ENCODE measurements at regions not wholly inside any gene's neighbourhood (a gene's known extent, or its start where the extent isn't known, plus 50 kb on each side); places are given as distances from the start of the nearest gene placed in this dataset.

DNA sequence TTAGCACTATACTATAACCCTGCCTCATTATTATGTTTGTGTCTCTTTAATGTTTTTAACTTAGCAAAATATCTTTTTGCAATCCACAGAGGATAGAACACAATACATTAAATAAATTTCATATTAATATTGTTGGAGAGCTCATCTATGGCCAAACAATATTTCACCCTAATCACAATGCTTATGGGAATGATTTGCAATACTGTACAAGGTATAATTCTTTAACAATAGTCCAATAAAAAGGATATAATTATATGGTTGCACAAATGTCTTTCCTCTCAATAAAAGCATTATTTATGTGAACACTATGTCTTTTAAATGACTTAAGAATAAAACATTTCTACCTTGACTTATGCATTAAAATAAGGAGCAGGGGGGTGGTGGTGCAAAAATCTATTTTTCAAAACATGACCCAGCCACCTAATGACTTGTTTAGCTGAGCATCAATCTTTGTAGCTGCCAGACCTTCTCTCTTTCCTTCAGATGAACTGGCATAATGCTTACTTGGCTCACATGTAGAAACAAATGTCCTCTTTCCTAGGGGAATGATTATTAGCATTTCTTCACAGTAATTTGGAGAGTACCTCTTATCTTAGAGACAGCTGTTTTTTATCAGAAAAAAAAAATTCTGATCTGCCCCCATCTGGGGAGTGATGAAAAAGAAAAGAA, 1933.6 kb upstream of the LRRTM1 start:
- no peaks in the 10 kb centered on the region for H3K27me3 ChIP-seq (ENCODE audit: control insufficient read depth, insufficient read depth, low read length)
- no peaks in the 10 kb centered on the region for H3K36me3 ChIP-seq (ENCODE audit: control insufficient read depth, insufficient read depth, low read length)
- H3K4me1 ChIP-seq (ENCODE audit: control insufficient read depth, insufficient read depth, low read length) = no peaks in the 10 kb centered on the region
- DNase-seq (ENCODE audit: low read depth in 4 of 6, low spot score in 6 of 6) = peak in 1 of 6 donors; percentile 49
- H3K27ac ChIP-seq (ENCODE audit: low read depth, low read length) = no peak overlapping the region
- H3K4me3 ChIP-seq (ENCODE audit: low read depth, low read length) = no peak overlapping the region
- H3K9me3 ChIP-seq (ENCODE audit: control insufficient read depth, insufficient read depth, low read length) = no peaks in the 10 kb centered on the region

DNA sequence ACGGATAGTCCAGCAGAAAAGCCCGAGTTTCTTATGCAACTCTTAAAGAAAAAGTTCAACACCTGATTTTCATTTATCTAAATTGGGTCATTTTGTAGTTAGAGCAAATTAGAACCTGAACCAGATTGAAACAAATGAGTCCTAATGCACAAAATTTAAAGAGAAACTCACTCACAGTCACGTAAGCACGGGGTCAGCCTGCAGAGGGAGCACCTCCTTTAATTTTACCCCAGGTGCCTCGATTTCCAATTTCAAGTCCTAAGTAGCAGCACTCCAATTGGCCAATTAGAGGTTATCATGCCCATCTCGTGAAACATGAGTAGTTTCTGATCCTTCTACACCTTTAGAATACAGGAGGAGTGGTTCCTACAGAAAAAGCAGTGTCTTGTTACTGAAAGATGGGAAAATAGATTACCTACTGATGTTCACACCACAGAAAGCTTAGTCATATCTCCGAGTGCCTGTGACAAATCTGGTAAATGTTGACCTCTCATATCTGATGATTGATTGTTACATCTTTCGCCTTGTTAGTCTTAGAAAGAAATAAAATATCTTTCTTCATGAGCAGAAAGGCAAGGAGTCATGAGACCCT, 1929.8 kb upstream of the LRRTM1 start:
- no peaks in the 10 kb centered on the region for H3K27me3 ChIP-seq (ENCODE audit: control insufficient read depth, insufficient read depth, low read length)
- no peaks in the 10 kb centered on the region for H3K9me3 ChIP-seq (ENCODE audit: control insufficient read depth, insufficient read depth, low read length)
- no peaks in the 10 kb centered on the region for H3K4me1 ChIP-seq (ENCODE audit: control insufficient read depth, insufficient read depth, low read length)
- no peaks in the 10 kb centered on the region for H3K36me3 ChIP-seq (ENCODE audit: control insufficient read depth, insufficient read depth, low read length)
- no CpG with 5 or more reads among the region's 8 CpGs for WGBS (ENCODE audit: insufficient coverage)
- H3K4me3 ChIP-seq (ENCODE audit: low read depth, low read length) = no peak overlapping the region
- H3K27ac ChIP-seq (ENCODE audit: low read depth, low read length) = no peak overlapping the region
- no peak for DNase-seq (ENCODE audit: low read depth in 4 of 6, low spot score in 6 of 6)

DNA sequence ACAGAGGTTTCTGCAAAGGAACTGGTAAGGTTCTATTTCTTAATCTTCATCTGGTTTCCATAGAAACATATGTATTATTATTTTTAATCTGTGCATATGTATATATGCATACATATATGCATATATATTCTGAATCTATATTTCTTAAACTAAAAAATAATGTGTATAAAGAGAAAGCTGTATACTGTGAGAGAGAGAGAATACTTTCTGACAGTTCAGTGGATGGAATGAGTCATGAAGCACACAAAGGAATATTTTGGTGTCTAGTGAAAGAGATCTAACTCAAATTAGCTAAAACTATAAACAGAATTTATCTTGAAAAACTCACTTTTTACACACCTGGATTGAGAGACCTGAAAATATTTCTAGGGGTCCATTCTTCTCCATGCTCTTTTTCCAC, 1929.3 kb upstream of the LRRTM1 start:
- no peak for DNase-seq (ENCODE audit: low read depth in 4 of 6, low spot score in 6 of 6)
- no peaks in the 10 kb centered on the region for H3K27me3 ChIP-seq (ENCODE audit: control insufficient read depth, insufficient read depth, low read length)
- no peak overlapping the region for H3K27ac ChIP-seq (ENCODE audit: low read depth, low read length)
- H3K4me1 ChIP-seq (ENCODE audit: control insufficient read depth, insufficient read depth, low read length) = no peaks in the 10 kb centered on the region
- no peaks in the 10 kb centered on the region for H3K9me3 ChIP-seq (ENCODE audit: control insufficient read depth, insufficient read depth, low read length)
- H3K36me3 ChIP-seq (ENCODE audit: control insufficient read depth, insufficient read depth, low read length) = no peaks in the 10 kb centered on the region
- H3K4me3 ChIP-seq (ENCODE audit: low read depth, low read length) = no peak overlapping the region

DNA sequence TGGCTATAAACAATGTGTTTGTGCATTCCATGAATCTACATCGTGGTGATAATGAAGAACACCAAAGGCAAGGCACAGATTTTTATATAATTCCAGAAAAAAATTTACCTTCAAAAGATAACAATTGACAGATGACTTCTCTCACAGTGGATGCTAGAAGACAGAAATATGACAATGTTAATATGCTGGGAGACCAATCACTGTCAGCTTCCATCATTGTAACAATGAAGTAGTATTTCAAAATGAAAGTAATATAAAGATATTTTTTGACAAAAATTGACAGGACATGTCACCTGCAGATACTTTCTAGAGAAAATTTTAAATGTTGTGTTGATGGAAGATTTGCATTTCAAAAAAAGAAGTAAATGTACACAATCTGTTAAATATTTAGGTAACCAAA, 1925.9 kb upstream of the LRRTM1 start:
- Histone ChIP-seq H3K27ac (ENCODE audit: low read depth, low read length) (no peak overlapping the region), H3K9me3 (ENCODE audit: control insufficient read depth, insufficient read depth, low read length) (no peaks in the 10 kb centered on the region), H3K27me3 (ENCODE audit: control insufficient read depth, insufficient read depth, low read length) (no peaks in the 10 kb centered on the region), H3K36me3 (ENCODE audit: control insufficient read depth, insufficient read depth, low read length) (no peaks in the 10 kb centered on the region), H3K4me1 (ENCODE audit: control insufficient read depth, insufficient read depth, low read length) (no peaks in the 10 kb centered on the region), H3K4me3 (ENCODE audit: low read depth, low read length) (no peak overlapping the region)
- no peak for DNase-seq (ENCODE audit: low read depth in 4 of 6, low spot score in 6 of 6)
- no CpG with 5 or more reads among the region's 1 CpG for WGBS (ENCODE audit: insufficient coverage)

DNA sequence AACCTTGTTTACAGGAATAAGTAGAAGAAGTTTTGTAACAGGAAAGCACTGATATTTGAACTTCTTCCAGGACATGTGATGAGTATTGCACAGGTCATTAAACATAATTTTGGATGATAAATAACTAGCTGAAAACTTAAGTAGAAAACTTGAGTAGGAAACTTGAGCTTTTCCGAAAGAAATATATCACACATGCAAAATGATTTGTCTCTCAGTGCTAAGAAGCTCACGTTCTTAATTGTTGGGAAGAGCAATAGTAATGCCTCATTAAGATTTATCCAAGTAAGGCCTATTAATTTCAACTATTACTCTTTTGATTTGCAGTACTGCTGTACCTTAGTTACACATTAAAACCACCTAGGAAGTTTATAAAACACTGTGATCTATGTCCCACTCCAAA, 1921.9 kb upstream of the LRRTM1 start:
- Histone ChIP-seq H3K4me1 (ENCODE audit: control insufficient read depth, insufficient read depth, low read length) (no peaks in the 10 kb centered on the region), H3K4me3 (ENCODE audit: low read depth, low read length) (no peak overlapping the region), H3K27ac (ENCODE audit: low read depth, low read length) (no peak overlapping the region), H3K36me3 (ENCODE audit: control insufficient read depth, insufficient read depth, low read length) (no peaks in the 10 kb centered on the region), H3K27me3 (ENCODE audit: control insufficient read depth, insufficient read depth, low read length) (no peaks in the 10 kb centered on the region), H3K9me3 (ENCODE audit: control insufficient read depth, insufficient read depth, low read length) (peaks cover 3% of the 10 kb centered on the region)
- no peak for DNase-seq (ENCODE audit: low read depth in 4 of 6, low spot score in 6 of 6)
- WGBS (ENCODE audit: insufficient coverage) = no CpG with 5 or more reads among the region's 2 CpGs

DNA sequence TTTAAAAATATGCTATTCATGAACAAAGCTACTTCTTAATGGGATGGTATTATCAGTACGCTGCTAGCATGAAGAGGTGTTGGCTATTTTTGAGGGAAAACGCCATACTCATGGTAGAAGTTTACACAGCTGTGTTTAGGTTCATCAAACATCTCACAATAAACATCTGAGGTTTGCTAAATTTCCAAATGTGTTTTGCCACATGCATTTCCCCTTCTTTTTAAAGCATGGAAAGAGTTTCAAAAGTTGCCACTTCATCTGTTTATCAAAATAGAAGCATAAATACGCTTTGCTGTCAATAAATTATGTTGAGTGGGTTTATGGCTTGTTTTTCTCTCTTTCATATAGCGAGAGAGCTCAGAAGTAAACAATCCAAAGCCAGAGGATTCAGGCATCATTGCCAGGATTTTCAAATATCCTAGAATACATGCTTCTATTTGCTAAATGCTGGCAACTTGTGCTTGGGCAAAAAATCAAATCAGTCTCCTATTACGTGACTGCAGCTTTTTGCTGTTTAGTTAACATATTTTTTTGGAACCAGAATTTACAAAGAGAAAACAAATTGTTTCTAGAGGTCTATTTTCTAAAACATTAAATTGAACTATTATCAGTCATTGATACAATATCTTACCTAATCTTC, 1919.9 kb upstream of the LRRTM1 start:
- no peak overlapping the region for H3K4me3 ChIP-seq (ENCODE audit: low read depth, low read length)
- no peaks in the 10 kb centered on the region for H3K27me3 ChIP-seq (ENCODE audit: control insufficient read depth, insufficient read depth, low read length)
- no peaks in the 10 kb centered on the region for H3K4me1 ChIP-seq (ENCODE audit: control insufficient read depth, insufficient read depth, low read length)
- no peaks in the 10 kb centered on the region for H3K36me3 ChIP-seq (ENCODE audit: control insufficient read depth, insufficient read depth, low read length)
- peaks cover 3% of the 10 kb centered on the region for H3K9me3 ChIP-seq (ENCODE audit: control insufficient read depth, insufficient read depth, low read length)
- peak in 1 of 6 donors; percentile 4 for DNase-seq (ENCODE audit: low read depth in 4 of 6, low spot score in 6 of 6)
- no CpG with 5 or more reads among the region's 5 CpGs for WGBS (ENCODE audit: insufficient coverage)
- H3K27ac ChIP-seq (ENCODE audit: low read depth, low read length) = no peak overlapping the region

DNA sequence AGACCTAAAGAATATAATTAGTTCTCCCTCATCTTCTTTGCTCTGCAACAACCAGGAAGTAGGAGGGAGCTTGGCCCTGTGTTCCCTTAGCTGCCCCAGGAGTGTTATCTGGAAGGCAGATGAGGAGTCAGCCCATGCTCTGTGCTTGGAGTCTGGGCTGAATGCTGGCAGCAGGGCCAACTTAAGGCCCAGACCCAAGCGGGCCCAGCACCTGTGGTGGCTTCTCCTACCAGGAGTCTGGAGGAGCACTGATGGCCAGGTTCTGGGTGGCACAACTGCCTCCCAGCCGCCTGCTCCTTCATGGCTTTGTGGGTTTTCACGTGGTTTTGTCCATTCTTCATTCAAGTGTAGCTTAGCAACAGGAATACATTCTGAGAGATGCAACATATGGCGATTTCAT, 1910.7 kb upstream of the LRRTM1 start:
- Histone ChIP-seq H3K27me3 (ENCODE audit: control insufficient read depth, insufficient read depth, low read length) (no peaks in the 10 kb centered on the region), H3K27ac (ENCODE audit: low read depth, low read length) (no peak overlapping the region), H3K4me1 (ENCODE audit: control insufficient read depth, insufficient read depth, low read length) (no peaks in the 10 kb centered on the region), H3K9me3 (ENCODE audit: control insufficient read depth, insufficient read depth, low read length) (peaks cover 4% of the 10 kb centered on the region), H3K36me3 (ENCODE audit: control insufficient read depth, insufficient read depth, low read length) (no peaks in the 10 kb centered on the region), H3K4me3 (ENCODE audit: low read depth, low read length) (no peak overlapping the region)
- 54% methylated on average over 2 of the region's 4 CpGs for WGBS (ENCODE audit: insufficient coverage)
- no peak for DNase-seq (ENCODE audit: low read depth in 4 of 6, low spot score in 6 of 6)

DNA sequence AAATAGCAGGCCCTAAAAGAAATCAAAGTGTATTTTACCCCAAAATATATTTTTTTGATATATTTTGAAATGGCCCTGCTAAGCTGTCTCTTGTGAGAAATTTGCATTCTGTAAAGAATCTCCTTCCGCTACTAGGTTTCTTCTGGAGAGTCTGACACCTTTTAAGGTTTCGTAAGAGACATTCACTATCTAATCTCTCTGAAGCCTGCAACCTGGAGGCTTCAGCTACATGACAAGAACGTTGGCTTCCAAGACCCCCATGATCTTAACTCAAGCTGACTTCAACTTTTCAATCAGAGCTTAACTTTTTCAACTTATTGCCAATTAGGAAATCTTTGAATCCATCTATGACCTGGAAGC, 1894.9 kb upstream of the LRRTM1 start:
- Histone ChIP-seq H3K9me3 (ENCODE audit: control insufficient read depth, insufficient read depth, low read length) (no peaks in the 10 kb centered on the region), H3K27ac (ENCODE audit: low read depth, low read length) (no peak overlapping the region), H3K27me3 (ENCODE audit: control insufficient read depth, insufficient read depth, low read length) (no peaks in the 10 kb centered on the region), H3K4me3 (ENCODE audit: low read depth, low read length) (no peak overlapping the region), H3K4me1 (ENCODE audit: control insufficient read depth, insufficient read depth, low read length) (no peaks in the 10 kb centered on the region), H3K36me3 (ENCODE audit: control insufficient read depth, insufficient read depth, low read length) (no peaks in the 10 kb centered on the region)
- DNase-seq (ENCODE audit: low read depth in 4 of 6, low spot score in 6 of 6) = no peak
- WGBS (ENCODE audit: insufficient coverage) = 88% methylated on average over 2 of the region's 3 CpGs

DNA sequence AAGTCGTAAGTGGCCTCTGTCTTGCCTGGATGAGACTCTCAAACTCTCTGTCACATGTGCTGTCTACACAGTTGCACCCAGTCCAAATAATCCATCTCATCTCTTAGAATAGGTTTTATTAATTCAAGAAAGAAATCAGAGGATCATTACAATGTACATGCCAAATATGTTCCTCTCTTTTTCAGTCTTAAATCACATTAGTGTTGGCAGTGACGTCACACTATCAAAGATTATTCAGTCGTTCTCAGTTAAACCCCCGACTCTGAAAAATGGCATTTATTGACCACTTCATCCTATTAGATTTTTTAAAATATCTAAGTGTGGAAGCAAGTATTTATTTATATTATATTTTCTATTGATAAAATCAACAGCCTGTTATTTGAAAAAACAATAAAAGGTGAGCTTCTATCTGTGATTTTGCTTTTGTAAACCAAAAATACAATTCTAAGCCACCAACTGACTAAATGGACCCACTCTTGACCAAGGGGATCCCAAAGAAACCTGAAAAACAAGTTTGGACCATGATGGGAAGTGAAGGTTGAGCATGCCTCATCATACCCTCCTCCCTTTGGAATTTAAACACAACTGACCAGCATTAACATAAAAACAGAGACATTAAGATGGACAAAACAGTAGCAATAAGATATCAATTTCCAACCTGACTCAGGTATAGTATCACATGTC, 1894.4 kb upstream of the LRRTM1 start:
- H3K4me1 ChIP-seq (ENCODE audit: control insufficient read depth, insufficient read depth, low read length) = no peaks in the 10 kb centered on the region
- H3K9me3 ChIP-seq (ENCODE audit: control insufficient read depth, insufficient read depth, low read length) = no peaks in the 10 kb centered on the region
- no peaks in the 10 kb centered on the region for H3K27me3 ChIP-seq (ENCODE audit: control insufficient read depth, insufficient read depth, low read length)
- no peak overlapping the region for H3K4me3 ChIP-seq (ENCODE audit: low read depth, low read length)
- H3K27ac ChIP-seq (ENCODE audit: low read depth, low read length) = no peak overlapping the region
- DNase-seq (ENCODE audit: low read depth in 4 of 6, low spot score in 6 of 6) = no peak
- H3K36me3 ChIP-seq (ENCODE audit: control insufficient read depth, insufficient read depth, low read length) = no peaks in the 10 kb centered on the region
- no CpG with 5 or more reads among the region's 4 CpGs for WGBS (ENCODE audit: insufficient coverage)

DNA sequence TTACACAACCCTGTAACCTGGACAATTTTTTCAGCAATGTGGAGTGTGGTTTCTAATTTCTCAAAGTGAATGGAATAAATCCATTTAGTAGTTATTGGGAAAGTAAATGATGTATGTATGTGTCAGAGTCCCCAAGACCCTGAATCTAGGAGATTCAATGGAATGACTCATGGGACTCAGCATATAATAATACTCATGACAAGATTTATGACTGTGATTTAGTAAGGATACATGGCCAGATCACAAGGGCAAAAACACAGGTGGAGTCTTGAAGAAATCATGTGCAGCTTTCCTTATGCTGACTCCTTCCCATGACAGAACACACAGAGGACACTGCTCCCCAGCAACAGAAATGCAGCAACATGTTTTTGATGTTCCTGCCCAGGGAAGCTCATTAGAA, 1877.7 kb upstream of the LRRTM1 start:
- H3K4me1 ChIP-seq (ENCODE audit: control insufficient read depth, insufficient read depth, low read length) = no peaks in the 10 kb centered on the region
- no peak overlapping the region for H3K27ac ChIP-seq (ENCODE audit: low read depth, low read length)
- H3K4me3 ChIP-seq (ENCODE audit: low read depth, low read length) = no peak overlapping the region
- no peaks in the 10 kb centered on the region for H3K9me3 ChIP-seq (ENCODE audit: control insufficient read depth, insufficient read depth, low read length)
- DNase-seq (ENCODE audit: low read depth in 4 of 6, low spot score in 6 of 6) = no peak
- no peaks in the 10 kb centered on the region for H3K27me3 ChIP-seq (ENCODE audit: control insufficient read depth, insufficient read depth, low read length)
- H3K36me3 ChIP-seq (ENCODE audit: control insufficient read depth, insufficient read depth, low read length) = no peaks in the 10 kb centered on the region
